Neural crest cell (in vitro differentiated cells): ENCODE measurements at regions not wholly inside any gene's neighbourhood (a gene's known extent, or its start where the extent isn't known, plus 50 kb on each side); places are given as distances from the start of the nearest gene placed in this dataset.
"Not testable (repeated sequence)": the region's sequence is repeated elsewhere in the genome, so short reads cannot be mapped to it uniquely, and the experiment has no call there.

Source experiments
- DNase-seq: peaks from one replicate; pipeline ENCODE4 v3.0.0; 2021; ENCODE audit warnings: low read depth, mixed read lengths, low spot score
- H3K27ac Mint-ChIP-seq: one replicate; pipeline ENCODE4 v1.8.0; 2021; ENCODE audit warnings: mild to moderate bottlenecking, mixed read lengths; ENCODE audit not compliant: unreplicated experiment
- H3K27me3 Mint-ChIP-seq: 2 replicates; pipeline ENCODE4 v1.8.0; 2021; ENCODE audit warnings: low read depth, mild to moderate bottlenecking, mixed read lengths
- H3K36me3 Mint-ChIP-seq: 2 replicates; pipeline ENCODE4 v1.8.0; 2021; ENCODE audit warnings: low read depth, mild to moderate bottlenecking, mixed read lengths
- H3K4me1 Mint-ChIP-seq: 2 replicates; pipeline ENCODE4 v1.8.0; 2021; ENCODE audit warnings: mixed read lengths
- H3K4me3 Mint-ChIP-seq: one replicate; pipeline ENCODE4 v1.8.0; 2021; ENCODE audit warnings: mild to moderate bottlenecking, mixed read lengths
- H3K9me3 Mint-ChIP-seq: 2 replicates; pipeline ENCODE4 v1.8.0; 2021; ENCODE audit warnings: mixed read lengths
- TF ChIP-seq, protein P1 (sequence below): fragments of 200-600 bp; sonication (generic); conservative IDR thresholded peaks from 2 replicates; pipeline ENCODE4 v1.5.0; 2021; ENCODE audit warnings: antibody characterized with exemption, mild to moderate bottlenecking

DNA sequence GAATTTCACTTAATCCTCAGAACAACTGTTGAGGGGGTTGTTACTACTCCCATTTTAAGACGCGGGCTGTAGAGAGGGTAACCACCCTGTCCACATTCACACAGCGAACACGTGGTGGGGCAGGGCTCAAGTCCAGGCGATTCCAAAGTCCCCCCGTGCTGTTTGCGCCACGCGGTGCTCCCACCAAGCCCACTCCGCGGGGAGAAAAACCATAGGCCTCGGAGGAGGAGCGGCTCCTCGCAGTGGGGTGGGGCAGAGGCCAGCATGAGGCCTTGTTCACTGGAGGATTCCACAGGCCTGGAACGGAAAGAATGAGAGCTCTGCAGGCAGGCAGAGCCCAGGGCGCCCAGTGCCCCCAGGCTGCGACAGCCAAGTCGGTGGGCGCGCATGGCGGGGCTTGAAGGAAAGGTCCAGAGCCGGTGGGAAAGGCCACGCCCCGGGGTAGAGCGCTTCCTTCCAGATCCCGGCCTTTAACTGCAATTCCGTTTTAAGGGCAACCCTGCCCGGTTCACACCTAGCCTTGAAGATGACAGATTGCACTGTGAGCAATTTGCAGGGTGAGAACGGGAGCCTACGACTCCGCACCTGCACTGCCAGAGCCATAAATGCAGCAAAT, 161.8 kb upstream of the TBL1XR1 start:
- peaks cover 11% of the 10 kb centered on the region for H3K27me3 Mint-ChIP-seq
- DNase-seq = peak; percentile 43
- H3K9me3 Mint-ChIP-seq = no peaks in the 10 kb centered on the region
- H3K4me1 Mint-ChIP-seq = peaks cover 69% of the 10 kb centered on the region
- peak overlapping the region; percentile 84 for H3K4me3 Mint-ChIP-seq
- peak overlapping the region; percentile 96 for H3K27ac Mint-ChIP-seq
- no peaks in the 10 kb centered on the region for H3K36me3 Mint-ChIP-seq
- TF ChIP-seq, protein P1, sequence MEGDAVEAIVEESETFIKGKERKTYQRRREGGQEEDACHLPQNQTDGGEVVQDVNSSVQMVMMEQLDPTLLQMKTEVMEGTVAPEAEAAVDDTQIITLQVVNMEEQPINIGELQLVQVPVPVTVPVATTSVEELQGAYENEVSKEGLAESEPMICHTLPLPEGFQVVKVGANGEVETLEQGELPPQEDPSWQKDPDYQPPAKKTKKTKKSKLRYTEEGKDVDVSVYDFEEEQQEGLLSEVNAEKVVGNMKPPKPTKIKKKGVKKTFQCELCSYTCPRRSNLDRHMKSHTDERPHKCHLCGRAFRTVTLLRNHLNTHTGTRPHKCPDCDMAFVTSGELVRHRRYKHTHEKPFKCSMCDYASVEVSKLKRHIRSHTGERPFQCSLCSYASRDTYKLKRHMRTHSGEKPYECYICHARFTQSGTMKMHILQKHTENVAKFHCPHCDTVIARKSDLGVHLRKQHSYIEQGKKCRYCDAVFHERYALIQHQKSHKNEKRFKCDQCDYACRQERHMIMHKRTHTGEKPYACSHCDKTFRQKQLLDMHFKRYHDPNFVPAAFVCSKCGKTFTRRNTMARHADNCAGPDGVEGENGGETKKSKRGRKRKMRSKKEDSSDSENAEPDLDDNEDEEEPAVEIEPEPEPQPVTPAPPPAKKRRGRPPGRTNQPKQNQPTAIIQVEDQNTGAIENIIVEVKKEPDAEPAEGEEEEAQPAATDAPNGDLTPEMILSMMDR = no peak

DNA sequence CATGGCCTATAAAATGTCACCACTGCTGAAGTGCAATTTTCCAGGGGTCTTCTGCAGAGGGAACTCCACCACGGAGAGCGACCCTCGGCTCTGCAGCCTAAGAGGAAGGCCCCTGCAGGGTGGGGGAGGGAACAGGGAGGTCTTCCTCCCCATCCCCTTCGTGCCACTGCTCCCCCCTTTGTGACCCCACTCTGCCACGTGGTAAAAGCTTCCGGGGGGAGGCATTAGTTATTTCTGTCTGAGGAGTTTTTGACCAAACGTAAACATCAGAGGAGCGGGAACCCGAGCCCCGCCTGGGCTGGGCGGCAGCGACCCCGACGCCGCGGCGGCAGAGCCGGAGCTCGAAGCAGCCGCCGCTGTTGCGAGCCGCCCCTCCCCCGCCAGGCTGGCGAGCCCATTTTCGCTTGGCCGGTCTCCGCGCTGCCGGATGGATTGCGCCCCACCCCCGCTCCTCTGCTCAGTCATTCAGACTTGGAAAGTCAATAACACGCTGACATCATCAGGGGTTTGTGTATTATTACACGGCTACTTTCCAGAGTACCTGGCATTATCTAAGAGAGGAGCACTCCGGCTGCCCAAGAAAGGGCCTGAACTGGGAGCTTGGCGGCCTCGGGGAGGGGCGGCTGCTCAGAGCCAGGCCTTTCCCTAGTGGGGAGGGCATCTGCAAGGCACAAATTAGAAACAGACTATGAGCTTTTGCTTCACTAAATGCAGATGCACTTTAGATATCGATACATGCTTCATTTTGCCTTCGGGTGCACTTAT, 162.5 kb upstream of the TBL1XR1 start:
- TF ChIP-seq, protein P1 = no peak
- Mint-ChIP-seq H3K36me3 (no peaks in the 10 kb centered on the region), H3K4me1 (peaks cover 69% of the 10 kb centered on the region), H3K9me3 (no peaks in the 10 kb centered on the region), H3K4me3 (peak overlapping the region; percentile 84), H3K27me3 (peaks cover 11% of the 10 kb centered on the region), H3K27ac (peak overlapping the region; percentile 98)
- DNase-seq = peak; percentile 99

DNA sequence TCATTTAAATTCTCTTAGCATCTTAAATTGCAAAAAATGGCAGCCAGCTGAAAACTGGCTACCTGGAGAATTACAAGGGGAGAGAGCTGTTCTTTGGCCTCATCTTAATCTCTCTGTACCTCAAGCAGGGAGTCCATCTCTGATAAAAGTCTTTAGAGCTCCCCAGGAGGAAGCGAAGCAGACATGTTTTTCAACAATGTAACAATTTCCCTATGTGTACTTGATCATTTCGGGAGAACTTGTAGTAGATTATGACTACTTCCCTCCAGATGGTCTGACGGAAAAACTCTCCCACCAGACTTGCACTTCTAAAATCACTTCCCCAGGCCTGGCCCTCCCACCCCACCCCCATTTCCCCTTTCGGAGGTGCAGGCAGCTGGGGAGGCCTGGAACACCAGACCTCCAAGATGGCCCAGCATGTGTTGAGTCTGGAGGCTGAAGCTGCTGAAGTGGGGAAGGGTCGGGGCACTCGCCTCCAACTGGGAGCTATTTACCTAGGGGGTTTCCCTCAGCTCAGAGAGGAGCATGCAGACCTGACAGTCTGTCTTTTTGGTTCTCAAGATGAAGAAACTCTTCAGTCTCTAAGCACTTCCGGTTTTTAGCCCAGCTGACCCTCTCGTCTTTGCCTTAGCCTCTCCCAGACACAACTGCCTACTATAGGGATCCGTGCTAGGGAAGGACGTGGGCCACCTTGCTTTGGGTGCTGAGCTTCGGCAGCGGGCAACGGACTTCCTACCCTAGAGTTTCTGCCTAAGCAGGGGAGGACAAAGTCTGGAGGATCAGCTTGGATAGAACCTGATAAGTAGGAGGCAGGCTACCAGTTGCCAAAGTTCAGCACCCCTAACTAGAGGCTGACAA, 164.0 kb upstream of the TBL1XR1 start:
- no peak for DNase-seq
- TF ChIP-seq, protein P1 = no peak
- Mint-ChIP-seq H3K4me1 (peaks cover 62% of the 10 kb centered on the region), H3K4me3 (peak overlapping the region; percentile 84), H3K27me3 (peaks cover 11% of the 10 kb centered on the region), H3K9me3 (no peaks in the 10 kb centered on the region), H3K36me3 (no peaks in the 10 kb centered on the region), H3K27ac (peak overlapping the region; percentile 98)

DNA sequence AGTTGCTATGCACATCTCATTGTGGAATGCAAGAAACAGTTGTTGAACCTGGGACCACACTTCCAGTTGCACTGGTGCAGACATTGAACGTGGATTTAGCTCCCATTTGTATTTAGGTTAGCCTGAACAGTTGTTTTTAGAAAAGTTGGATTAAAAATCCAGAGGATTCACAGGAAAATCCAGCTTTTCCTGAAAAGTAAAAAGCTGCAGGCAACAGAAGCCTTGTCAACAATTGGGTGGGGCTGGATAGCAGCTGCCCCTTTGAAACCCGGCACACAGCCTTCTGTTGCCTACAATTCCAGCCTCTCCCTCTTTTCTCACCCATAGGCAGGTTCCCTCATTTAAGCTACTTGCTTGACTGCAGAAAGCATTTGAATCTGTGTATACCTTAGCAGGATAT, 165.3 kb upstream of the TBL1XR1 start:
- no peak overlapping the region for H3K27ac Mint-ChIP-seq
- H3K27me3 Mint-ChIP-seq = peaks cover 11% of the 10 kb centered on the region
- peak overlapping the region; percentile 47 for H3K4me3 Mint-ChIP-seq
- TF ChIP-seq, protein P1 = no peak
- H3K36me3 Mint-ChIP-seq = no peaks in the 10 kb centered on the region
- peaks cover 51% of the 10 kb centered on the region for H3K4me1 Mint-ChIP-seq
- DNase-seq = no peak
- no peaks in the 10 kb centered on the region for H3K9me3 Mint-ChIP-seq

DNA sequence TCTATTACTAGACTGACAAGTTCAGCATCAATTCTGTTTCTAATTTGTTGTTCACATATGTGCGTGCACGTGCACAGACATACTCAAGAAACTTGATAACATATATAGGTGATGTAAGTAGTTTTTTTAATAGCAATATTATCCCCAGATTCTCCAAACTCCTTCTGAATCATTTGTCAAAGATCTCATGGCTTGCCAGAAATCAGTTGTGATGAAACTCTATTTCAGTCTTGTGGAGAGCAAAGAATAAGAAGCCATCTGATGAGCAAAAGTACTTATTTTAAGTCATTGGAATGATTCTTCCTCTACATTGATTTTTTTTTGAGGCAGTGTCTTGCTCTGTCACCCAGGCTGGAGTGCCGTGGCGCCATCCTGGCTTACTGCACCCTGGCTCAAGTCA, 167.0 kb upstream of the TBL1XR1 start:
- no peak for DNase-seq
- Mint-ChIP-seq H3K27ac (no peak overlapping the region), H3K9me3 (no peaks in the 10 kb centered on the region), H3K4me3 (no peak overlapping the region), H3K4me1 (peaks cover 39% of the 10 kb centered on the region), H3K36me3 (no peaks in the 10 kb centered on the region), H3K27me3 (peaks cover 11% of the 10 kb centered on the region)
- TF ChIP-seq, protein P1 = no peak

DNA sequence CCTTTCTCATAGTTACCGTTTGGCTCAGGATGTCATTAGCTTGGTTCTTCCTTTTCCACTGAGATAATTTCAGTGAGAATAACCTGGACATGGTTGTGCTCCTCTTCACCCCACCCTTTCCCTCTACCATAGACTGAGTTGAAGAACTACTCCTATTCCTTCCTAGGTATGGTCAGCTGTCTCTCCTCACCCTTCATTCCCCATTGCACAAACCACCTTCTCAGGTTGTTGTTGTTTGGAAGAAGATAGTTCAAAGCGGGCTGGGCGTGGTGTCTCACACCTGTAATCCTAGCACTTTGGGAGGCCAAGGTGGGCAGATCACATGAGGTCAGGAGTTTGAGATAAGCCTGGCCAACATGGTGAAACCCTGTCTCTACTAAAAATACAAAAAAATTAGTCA, 168.0 kb upstream of the TBL1XR1 start:
- not testable (repeated sequence) for H3K4me3 Mint-ChIP-seq, H3K27ac Mint-ChIP-seq, DNase-seq, H3K27me3 Mint-ChIP-seq, H3K36me3 Mint-ChIP-seq, H3K9me3 Mint-ChIP-seq
- H3K4me1 Mint-ChIP-seq = peaks cover 37% of the 10 kb centered on the region
